K562 (cell line): ENCODE measurements at regions not wholly inside any gene's neighbourhood (a gene's known extent, or its start where the extent isn't known, plus 50 kb on each side); places are given as distances from the start of the nearest gene placed in this dataset.

Source experiments
- ATAC-seq: fragments of 200-7000 bp; cut with Tn5 transposase; 3 replicates; pipeline ENCODE4 v1.9.1; 2020; ENCODE audit warnings: moderate library complexity
- BruUV-seq: library from RNA; stranded (reverse); fragments of 400-500 nt; replicated peaks from 2 replicates; lab custom pipeline; 2021; lab: Mats Ljungman, UMichigan
- CTCF ChIA-PET: fragments of 300-600 bp; formaldehyde crosslinking; extraction: SDS; loops from one replicate; lab custom pipeline; 2021; ENCODE audit warnings: low intra/inter-chr PET ratio; lab: Yijun Ruan, JAX
- POLR2A ChIA-PET: fragments of 300-600, 350-650 bp; sonication (Branson Sonifier 250); formaldehyde crosslinking; extraction: SDS; loops from one replicate; lab custom pipeline; 2021; ENCODE audit warnings: antibody characterized with exemption, inconsistent platforms; lab: Yijun Ruan, JAX
- DNase-seq, 4 experiments: peaks; one replicate each; pipeline versions ENCODE4 v3.0.0 to v3.0.0-alpha.2; 2011 to 2018; ENCODE audit warnings: low spot score in 3 of 4, mixed read lengths in 3 of 4; ENCODE audit errors: extremely low read depth in 1 of 4
- FAIRE-seq: peaks from 2 replicates; lab custom pipeline; 2011; peaks lifted over from hg19 to GRCh38; lab: Jason Lieb, UNC
- H2AFZ ChIP-seq: 2 replicates; pipeline ENCODE4 v1.6.0; 2011; ENCODE audit warnings: low read depth, low read length, control low read depth, inconsistent platforms
- H3K27ac ChIP-seq: fragments of 200-600 bp; 3 replicates; pipeline ENCODE4 v1.8.0; 2011; ENCODE audit warnings: low read depth, mild to moderate bottlenecking, control low read depth, inconsistent platforms, low read length, moderate library complexity, mixed read lengths; ENCODE audit errors: extremely low read depth
- H3K27me3 ChIP-seq, 2 experiments: fragments of 300-600 bp in 1 of 2; 2 replicates in 1 of 2; 3 replicates in 1 of 2; pipeline versions ENCODE4 v1.6.0 to v1.8.0; 2011; ENCODE audit warnings: inconsistent platforms in 2 of 2, low read length in 2 of 2, mild to moderate bottlenecking in 1 of 2, mixed read lengths in 1 of 2, moderate library complexity in 1 of 2; ENCODE audit not compliant: control insufficient read depth in 2 of 2, insufficient read depth in 2 of 2
- H3K36me3 ChIP-seq: fragments of 300-600 bp; 3 replicates; pipeline ENCODE4 v1.8.0; 2011; ENCODE audit warnings: mild to moderate bottlenecking, low read length, inconsistent platforms; ENCODE audit not compliant: control insufficient read depth, insufficient read depth
- H3K4me1 ChIP-seq, 2 experiments: fragments of 200-600 bp in 1 of 2; replicated peaks in 1 of 2; 2 replicates in 1 of 2; 3 replicates in 1 of 2; pipeline versions ENCODE4 v1.5.1 to v1.8.0; 2011; ENCODE audit warnings: inconsistent platforms in 2 of 2, low read length in 2 of 2, mild to moderate bottlenecking in 1 of 2, mixed read lengths in 1 of 2, moderate library complexity in 1 of 2; ENCODE audit not compliant: control insufficient read depth in 2 of 2, insufficient read depth in 2 of 2
- H3K4me2 ChIP-seq: 2 replicates; pipeline ENCODE4 v1.6.1; 2011; ENCODE audit warnings: low read length, control low read depth, inconsistent platforms, mixed read lengths; ENCODE audit not compliant: insufficient read depth
- H3K4me3 ChIP-seq: fragments of 200-600 bp; sonication (generic), shearing (Covaris generic); 2 replicates; pipeline ENCODE4 v1.5.1; 2016; ENCODE audit warnings: control low read depth, inconsistent platforms
- H3K79me2 ChIP-seq: fragments of 200-600 bp; 3 replicates; pipeline ENCODE4 v1.8.0; 2011; ENCODE audit warnings: low read length, inconsistent platforms; ENCODE audit not compliant: control insufficient read depth, insufficient read depth
- H3K9ac ChIP-seq, 2 experiments: 2 replicates each; pipeline versions ENCODE4 v1.6.0 to v1.6.1; 2011; ENCODE audit warnings: low read depth in 2 of 2, low read length in 2 of 2, control low read depth in 1 of 2, inconsistent platforms in 1 of 2, mild to moderate bottlenecking in 1 of 2, mixed read lengths in 1 of 2; ENCODE audit not compliant: insufficient read depth in 1 of 2
- H3K9me1 ChIP-seq: one replicate; pipeline ENCODE4 v1.6.0; 2011; ENCODE audit warnings: inconsistent platforms, mild to moderate bottlenecking, low read length, moderate library complexity; ENCODE audit not compliant: control insufficient read depth, insufficient read depth
- H3K9me3 ChIP-seq: replicated peaks from 2 replicates; pipeline ENCODE4 v1.5.1; 2011; ENCODE audit warnings: low read depth, low read length, inconsistent platforms; ENCODE audit not compliant: control insufficient read depth, insufficient read depth
- H4K20me1 ChIP-seq: replicated peaks from 2 replicates; pipeline ENCODE4 v1.6.1; 2011; ENCODE audit warnings: low read length, inconsistent platforms, mixed read lengths; ENCODE audit not compliant: control insufficient read depth, insufficient read depth
- ARID2 ChIP-seq: fragments of 450-650 bp; IDR thresholded peaks from 2 replicates; pipeline ENCODE4 v1.6.1; 2017; ENCODE audit warnings: antibody characterized with exemption, mild to moderate bottlenecking
- HMG20A ChIP-seq: fragments of 450-650 bp; formaldehyde crosslinking; conservative IDR thresholded peaks from 2 replicates; pipeline ENCODE4 v1.4.0; 2020; ENCODE audit warnings: mild to moderate bottlenecking, mixed read lengths
- KAT2B ChIP-seq: IDR thresholded peaks from one replicate; pipeline ENCODE4 v1.6.1; 2012; ENCODE audit warnings: low read depth, mild to moderate bottlenecking, control low read depth, inconsistent platforms, low read length, moderate library complexity
- MAFG ChIP-seq: fragments of 450-650 bp; conservative IDR thresholded peaks from 2 replicates; pipeline ENCODE4 v1.6.1; 2016; ENCODE audit warnings: missing genetic modification characterization, missing compliant biosample characterization
- MAZ ChIP-seq, 2 experiments: fragments of 450-650 bp in 1 of 2; sonication (generic) in 1 of 2; formaldehyde crosslinking; IDR thresholded peaks in 1 of 2; conservative IDR thresholded peaks in 1 of 2; 2 replicates each; pipeline versions ENCODE4 v1.4.0 to v1.5.0; 2020; ENCODE audit warnings: mild to moderate bottlenecking in 1 of 2, missing genetic modification reagents in 1 of 2
- PML ChIP-seq: IDR thresholded peaks from 2 replicates; pipeline ENCODE4 v1.6.1; 2012; ENCODE audit warnings: low read length, inconsistent platforms
- RB1 ChIP-seq: fragments of 450-650 bp; IDR thresholded peaks from 2 replicates; pipeline ENCODE4 v1.6.1; 2017; ENCODE audit warnings: low read depth, mild to moderate bottlenecking
- SRSF9 ChIP-seq: fragments of 200-400 bp; formaldehyde crosslinking; IDR thresholded peaks from 2 replicates; pipeline ENCODE4 v1.6.1; 2017; ENCODE audit warnings: low read depth, low read length, borderline replicate concordance
- ZNF316 ChIP-seq: fragments of 450-650 bp; IDR thresholded peaks from 2 replicates; pipeline ENCODE4 v1.6.1; 2016
- ZNF444 ChIP-seq: fragments of 250-450 bp; sonication (Bioruptor Pico); IDR thresholded peaks from 2 replicates; pipeline ENCODE4 v1.4.0; 2020; ENCODE audit warnings: mild to moderate bottlenecking, moderate library complexity
- in situ Hi-C: fragments of 300-500 bp; cut with MboI; formaldehyde crosslinking; loops from 4 replicates; pipeline ENCODE4 v1.15.0; 2018; ENCODE audit warnings: inconsistent platforms, mixed read lengths
- intact Hi-C: fragments of 100-400 bp; cut with micrococcal nuclease; formaldehyde crosslinking; loops from 2 replicates; pipeline ENCODE4 v1.14.2; 2022

- no peak for TF ChIP-seq ARID2
- TF ChIP-seq ZNF444 (CRISPR knock-in tag) = no peak
- no peak for TF ChIP-seq PML
Observed at GRCh38 chr9:12069366-12069765, 623.8 kb upstream of the TYRP1 start (continued).

DNA sequence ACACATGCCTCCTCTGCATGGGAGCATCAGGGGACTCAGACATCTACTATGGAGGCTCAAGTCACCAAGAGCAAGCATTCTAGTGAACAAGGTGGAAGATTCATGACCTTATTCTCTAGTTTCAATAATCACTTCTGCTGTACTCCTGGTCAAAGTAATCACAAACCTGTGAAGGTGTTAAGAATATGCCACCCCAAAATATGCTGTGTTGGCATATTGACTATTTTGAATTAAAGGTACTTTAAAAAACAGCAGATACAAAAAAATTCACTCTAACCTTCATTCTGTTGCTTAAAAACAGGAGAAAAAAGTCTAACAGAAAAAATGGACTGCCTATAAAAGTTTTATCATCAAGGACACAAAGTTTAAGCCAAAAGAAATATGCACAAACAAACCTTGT, 607.8 kb upstream of the TYRP1 start:
- H4K20me1 ChIP-seq = no peaks in the 10 kb centered on the region
- no peaks in the 10 kb centered on the region for H3K4me1 ChIP-seq
- intact Hi-C loops (no loop called here), in situ Hi-C loops (no loop called here)
- CTCF ChIA-PET = no interaction called here
- H2AFZ ChIP-seq = no peak overlapping the region
- BruUV-seq = no TSS peak
- H3K9me1 ChIP-seq = no peaks in the 10 kb centered on the region
- DNase-seq (no peak), ATAC-seq (no peak), FAIRE-seq (no peak)
- no peaks in the 10 kb centered on the region for H3K27me3 ChIP-seq
- H3K4me2 ChIP-seq = no peak overlapping the region
- POLR2A ChIA-PET = no interaction called here
- no peak overlapping the region for H3K9ac ChIP-seq
- no peaks in the 10 kb centered on the region for H3K36me3 ChIP-seq
- H3K9me3 ChIP-seq = no peaks in the 10 kb centered on the region
- H3K4me3 ChIP-seq = no peak overlapping the region
- H3K27ac ChIP-seq = no peak overlapping the region
- TF ChIP-seq MAZ (CRISPR knock-in tag; conservative IDR thresholded peaks at IDR 0.05 in 1 of 2, IDR thresholded peaks at IDR 0.05 in 1 of 2) = no peak
- no peak for TF ChIP-seq KAT2B
- TF ChIP-seq SRSF9 = no peak
- TF ChIP-seq MAFG (tag) = peak; percentile 17; the same call in 1 of the 2 replicates
- peak; percentile 28; the same call in 1 of the 2 replicates for TF ChIP-seq ZNF316
- TF ChIP-seq HMG20A (CRISPR knock-in tag) = no peak
- TF ChIP-seq RB1 = no peak
- H3K79me2 ChIP-seq = no peaks in the 10 kb centered on the region
